SK-N-MC (cell line): ENCODE measurements at regions not wholly inside any gene's neighbourhood (a gene's known extent, or its start where the extent isn't known, plus 50 kb on each side); places are given as distances from the start of the nearest gene placed in this dataset.

ENCODE experiments used
- DNase-seq: peaks from one replicate; pipeline ENCODE4 v3.0.0-alpha.2; 2011; ENCODE audit warnings: low read depth, low spot score
- H3K27ac ChIP-seq: fragments of 200-600 bp; sonication (generic); 2 replicates; pipeline ENCODE4 v1.5.1; 2016; ENCODE audit warnings: mixed run types
- H3K36me3 ChIP-seq: fragments of 200-600 bp; sonication (generic); 2 replicates; pipeline ENCODE4 v1.6.1; 2017; ENCODE audit warnings: antibody characterized with exemption, low read length, mixed read lengths; ENCODE audit not compliant: insufficient read depth
- H3K4me3 ChIP-seq: fragments of 200-600 bp; sonication (generic); 2 replicates; pipeline ENCODE4 v1.5.1; 2016
- H3K9ac ChIP-seq: fragments of 200-600 bp; sonication (generic); 2 replicates; pipeline ENCODE4 v1.8.0; 2017; ENCODE audit warnings: mixed run types, mixed read lengths; ENCODE audit not compliant: insufficient read length
- H3K9me3 ChIP-seq: fragments of 200-600 bp; sonication (generic); 2 replicates; pipeline ENCODE4 v1.6.1; 2017; ENCODE audit warnings: low read depth, mild to moderate bottlenecking, antibody characterized with exemption, low read length, moderate library complexity, mixed read lengths
- EZH2 ChIP-seq: fragments of 200-600 bp; sonication (generic); IDR thresholded peaks from one replicate; pipeline ENCODE4 v1.6.1; 2017; ENCODE audit warnings: antibody characterized with exemption
- FOXP2 ChIP-seq: optimal IDR thresholded peaks from 2 replicates; pipeline ENCODE3; 2011; ENCODE audit warnings: mild to moderate bottlenecking, moderate library complexity; ENCODE audit not compliant: insufficient read depth; ENCODE audit errors: extremely low read length, control extremely low read depth
- POLR2AphosphoS5 ChIP-seq: IDR thresholded peaks from 2 replicates; pipeline ENCODE4 v1.6.1; 2012; ENCODE audit warnings: mild to moderate bottlenecking, low read depth, low read length, borderline replicate concordance

DNA sequence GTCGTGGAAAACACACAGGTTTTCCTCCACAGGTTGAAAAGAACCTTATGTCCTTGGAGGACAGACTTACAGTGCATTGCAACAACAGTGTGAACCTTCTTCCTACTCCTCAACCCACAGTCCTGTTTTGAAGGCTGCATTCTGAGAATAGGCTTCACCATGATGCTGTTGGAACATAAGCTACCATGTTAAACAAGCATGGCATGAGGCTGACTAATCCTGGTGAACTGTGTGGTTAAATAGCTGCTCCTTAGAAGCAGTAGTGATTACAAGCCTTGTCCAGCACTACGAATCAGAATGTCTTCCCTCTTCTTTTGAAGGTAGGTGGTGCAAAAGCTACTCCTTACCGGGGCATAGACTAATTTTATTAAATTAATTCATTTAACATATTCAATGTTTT is 368.5 kb upstream of the EPHA7 start:
- TF ChIP-seq EZH2 (no peak), FOXP2 (no peak), POLR2AphosphoS5 (no peak)
- DNase-seq: no peak
- H3K36me3 ChIP-seq: no peaks in the 10 kb centered on the region
- H3K9me3 ChIP-seq: no peaks in the 10 kb centered on the region
- no peak overlapping the region for H3K27ac ChIP-seq
- H3K9ac ChIP-seq: no peak overlapping the region
- no peak overlapping the region for H3K4me3 ChIP-seq

DNA sequence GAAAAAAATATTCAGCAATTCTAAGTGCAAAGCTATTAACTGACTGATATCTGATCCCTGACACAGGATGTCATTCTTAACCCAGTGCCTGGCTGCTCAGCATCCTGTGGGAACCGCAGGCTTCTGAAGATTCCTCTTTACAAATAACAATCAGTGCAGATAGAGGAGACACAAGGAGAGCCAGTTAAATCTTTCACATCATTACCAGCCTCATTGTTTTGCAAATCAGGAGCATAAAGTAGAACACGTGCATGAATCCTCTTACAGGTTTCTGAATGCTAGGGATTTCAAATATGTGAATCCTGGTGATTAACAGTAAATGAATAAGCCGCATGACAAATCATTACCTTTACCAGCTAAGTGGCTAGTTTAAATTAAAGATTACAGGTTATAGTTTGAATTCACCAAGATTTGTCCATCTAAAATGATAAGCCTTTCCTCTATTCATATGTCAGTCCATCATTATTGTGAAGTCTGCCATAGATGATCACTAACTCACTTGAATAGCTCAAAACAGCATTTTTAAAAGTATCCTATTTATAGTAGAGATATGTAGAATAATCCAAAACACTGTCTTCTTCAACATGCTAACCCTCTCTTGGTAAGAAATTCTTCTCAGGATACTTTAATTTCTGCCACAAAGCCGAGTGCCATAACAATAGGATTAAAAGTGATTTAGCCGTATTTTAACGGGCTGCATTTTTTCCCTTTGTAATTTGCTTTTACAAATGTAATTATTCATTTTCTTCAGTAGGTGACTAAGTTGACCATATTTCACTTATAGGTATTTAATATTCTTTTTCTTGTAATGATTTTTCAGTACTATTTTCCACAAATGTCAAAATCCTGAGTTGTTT is 367.3 kb upstream of the EPHA7 start:
- DNase-seq: no peak
- H3K9ac ChIP-seq: no peak overlapping the region
- H3K27ac ChIP-seq: no peak overlapping the region
- TF ChIP-seq POLR2AphosphoS5 (no peak), FOXP2 (no peak), EZH2 (no peak)
- H3K4me3 ChIP-seq: no peak overlapping the region
- no peaks in the 10 kb centered on the region for H3K9me3 ChIP-seq
- H3K36me3 ChIP-seq: no peaks in the 10 kb centered on the region

DNA sequence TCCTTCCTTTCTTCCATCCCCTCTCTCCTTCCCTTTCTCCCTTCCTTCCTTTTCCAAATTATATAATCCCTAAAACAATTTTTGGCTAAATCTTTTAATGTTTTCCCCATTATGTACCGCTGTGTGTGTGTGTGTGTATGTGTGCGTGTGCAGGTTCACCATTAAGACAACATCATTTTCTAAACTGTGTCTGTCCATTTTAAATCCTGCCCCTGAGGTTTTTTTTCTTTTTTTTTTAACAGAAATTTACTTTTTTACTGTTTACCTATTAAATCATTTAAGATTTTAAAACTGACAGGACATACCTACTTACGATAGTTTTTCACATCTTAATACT is 366.3 kb upstream of the EPHA7 start:
- no peak for TF ChIP-seq FOXP2
- no peak for TF ChIP-seq EZH2
- TF ChIP-seq POLR2AphosphoS5: no peak
- Histone ChIP-seq H3K9me3 (no peaks in the 10 kb centered on the region), H3K4me3 (no peak overlapping the region), H3K27ac (no peak overlapping the region), H3K36me3 (no peaks in the 10 kb centered on the region), H3K9ac (no peak overlapping the region)
- DNase-seq: no peak

DNA sequence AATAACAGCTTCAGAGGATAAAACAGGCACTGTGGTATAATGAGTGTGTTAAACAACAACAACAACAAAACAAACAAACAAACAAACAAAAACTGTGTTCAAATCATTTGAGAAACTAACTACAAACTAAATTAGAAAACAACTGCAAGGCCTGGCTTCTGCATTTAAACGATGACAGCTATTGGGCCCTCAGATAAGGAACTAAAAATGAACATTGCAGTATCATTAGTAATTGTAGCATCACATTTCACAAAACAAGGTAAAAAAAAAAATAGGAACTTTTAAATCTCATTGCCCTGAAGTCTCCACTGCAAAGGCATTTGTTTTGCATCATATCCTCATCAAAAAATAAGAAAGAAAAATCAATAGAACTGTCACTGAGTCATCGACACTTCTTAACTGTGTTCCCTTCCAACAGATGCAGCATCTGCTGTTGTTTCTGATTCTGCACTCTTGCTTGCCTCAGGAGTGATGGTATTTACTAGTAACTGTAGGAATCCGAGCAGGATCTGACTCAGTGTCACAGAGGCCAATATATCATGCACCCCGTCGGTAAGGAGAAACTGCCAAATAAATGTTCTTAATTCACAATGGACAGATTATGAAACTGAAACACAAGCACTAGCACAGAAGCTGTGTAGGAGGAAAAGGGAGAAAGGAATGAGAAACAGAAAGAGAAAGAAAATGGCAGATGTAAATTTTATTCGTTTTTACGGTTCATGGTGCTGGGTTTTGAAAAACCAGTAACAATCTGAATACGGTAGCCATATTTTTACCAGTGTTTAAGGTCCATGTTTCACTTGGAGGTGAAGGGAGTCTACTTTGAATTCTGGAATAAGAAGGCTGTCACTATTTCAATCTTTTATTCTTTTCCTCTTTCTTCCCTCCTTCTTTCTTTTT is 365.7 kb upstream of the EPHA7 start:
- TF ChIP-seq EZH2 (no peak), FOXP2 (no peak), POLR2AphosphoS5 (no peak)
- no peak overlapping the region for H3K9ac ChIP-seq

DNA sequence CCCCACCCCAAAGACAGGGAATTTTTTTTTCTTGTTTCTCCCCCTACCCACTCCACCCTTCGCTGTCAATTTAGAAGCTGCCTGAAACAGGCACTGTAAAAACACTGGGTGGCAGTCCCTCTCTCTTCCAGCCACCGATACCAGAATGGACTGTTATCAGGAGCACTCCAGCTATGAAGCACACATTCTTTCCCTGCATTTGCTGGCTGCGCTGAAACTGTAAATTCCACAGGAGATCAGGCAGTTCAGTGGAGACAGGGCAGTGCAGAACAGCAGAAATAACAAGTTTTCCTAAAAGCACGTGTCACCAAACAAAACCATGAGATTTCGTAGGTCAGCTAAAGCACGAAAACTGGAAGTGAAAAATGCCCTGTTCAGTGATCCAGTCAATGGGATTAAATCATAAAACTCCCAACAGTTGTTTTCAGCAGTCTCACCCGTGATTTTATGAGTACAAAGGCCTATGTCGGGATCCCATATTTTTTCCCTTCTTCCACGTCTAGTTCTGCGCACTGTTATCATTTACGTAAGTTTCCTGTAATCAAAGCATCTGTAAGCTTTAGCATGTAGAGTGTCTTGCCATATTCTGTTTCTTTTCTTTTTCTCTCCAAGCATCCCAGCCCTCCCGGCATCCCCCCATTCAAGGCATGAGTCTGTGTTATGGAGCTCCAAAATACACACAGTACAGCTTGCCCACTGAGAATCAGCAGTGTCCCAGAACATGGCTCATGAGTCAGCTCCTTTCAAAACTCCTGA is 359.9 kb upstream of the EPHA7 start:
- H3K9me3 ChIP-seq: no peaks in the 10 kb centered on the region
- no peak overlapping the region for H3K9ac ChIP-seq
- no peak overlapping the region for H3K27ac ChIP-seq
- TF ChIP-seq POLR2AphosphoS5 (no peak), FOXP2 (no peak), EZH2 (no peak)
- H3K4me3 ChIP-seq: no peak overlapping the region
- no peaks in the 10 kb centered on the region for H3K36me3 ChIP-seq
- no peak for DNase-seq

More for the DNA sequence above, 365.7 kb upstream of the EPHA7 start:
- H3K4me3 ChIP-seq: no peak overlapping the region
- H3K27ac ChIP-seq: no peak overlapping the region
- no peaks in the 10 kb centered on the region for H3K9me3 ChIP-seq
- no peaks in the 10 kb centered on the region for H3K36me3 ChIP-seq
- no peak for DNase-seq

DNA sequence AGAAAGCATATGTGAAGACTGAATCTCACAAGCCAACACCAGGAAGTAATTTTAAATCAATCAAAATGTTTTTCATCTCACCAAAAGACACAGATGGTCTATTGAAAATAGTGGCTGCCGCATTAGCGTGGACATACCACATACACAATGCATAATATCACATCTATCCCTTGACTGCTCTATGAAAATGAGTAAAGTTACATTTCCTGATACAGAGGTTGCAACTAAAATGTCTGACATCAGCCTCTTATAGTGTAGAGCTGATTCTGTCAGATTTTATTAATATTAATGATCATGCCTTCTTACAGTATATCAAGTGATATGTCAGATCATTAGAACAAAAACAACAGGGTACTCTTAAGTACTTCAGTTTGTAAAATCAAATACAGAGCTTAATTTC is 339.8 kb upstream of the EPHA7 start:
- DNase-seq: no peak
- H3K9me3 ChIP-seq: no peaks in the 10 kb centered on the region
- TF ChIP-seq EZH2 (no peak), POLR2AphosphoS5 (no peak), FOXP2 (no peak)
- H3K27ac ChIP-seq: no peak overlapping the region
- H3K36me3 ChIP-seq: no peaks in the 10 kb centered on the region
- no peak overlapping the region for H3K4me3 ChIP-seq
- H3K9ac ChIP-seq: no peak overlapping the region

DNA sequence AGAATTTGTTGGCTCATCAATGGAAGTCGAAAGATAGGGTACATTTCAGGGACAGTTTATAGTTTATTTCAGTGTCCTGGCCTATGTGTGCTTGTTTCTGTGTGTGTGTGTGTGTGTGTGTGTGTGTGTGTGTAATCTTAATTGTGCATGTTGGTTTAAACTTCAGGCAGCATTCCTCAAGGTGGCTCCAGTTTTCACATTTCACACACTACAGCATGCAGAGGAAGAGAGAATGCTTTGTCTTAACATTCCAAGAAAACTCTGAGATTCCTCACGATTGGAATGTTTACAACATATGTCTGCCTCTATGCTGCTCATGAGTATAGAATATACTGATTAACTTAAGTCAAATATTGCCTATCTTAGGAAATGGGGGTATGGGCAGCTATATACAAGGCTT is 332.6 kb upstream of the EPHA7 start:
- DNase-seq: no peak
- no peaks in the 10 kb centered on the region for H3K36me3 ChIP-seq
- no peak overlapping the region for H3K4me3 ChIP-seq
- H3K9ac ChIP-seq: no peak overlapping the region
- no peak overlapping the region for H3K27ac ChIP-seq
- H3K9me3 ChIP-seq: no peaks in the 10 kb centered on the region
- TF ChIP-seq EZH2 (no peak), FOXP2 (no peak), POLR2AphosphoS5 (no peak)

DNA sequence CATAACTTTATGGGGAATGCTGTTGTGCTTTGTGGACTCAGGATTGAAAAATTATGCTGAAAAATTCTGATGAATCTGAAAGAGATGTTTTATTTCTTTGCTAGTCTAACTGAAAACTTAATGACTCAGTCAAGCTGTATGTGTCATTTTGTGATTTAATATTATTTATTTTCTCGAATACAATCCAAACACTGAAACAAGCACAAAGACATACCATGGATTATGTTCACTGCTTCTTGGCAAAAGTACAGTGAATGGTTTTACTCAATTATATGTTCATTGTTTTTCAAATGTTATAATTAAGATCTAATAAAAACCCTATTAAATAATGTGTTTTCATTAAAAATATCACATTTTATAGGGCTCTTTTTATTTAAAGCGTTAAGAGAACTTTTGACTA is 330.6 kb upstream of the EPHA7 start:
- no peak for TF ChIP-seq FOXP2
- TF ChIP-seq EZH2: no peak
- no peak for TF ChIP-seq POLR2AphosphoS5
- H3K36me3 ChIP-seq: no peaks in the 10 kb centered on the region
- no peak overlapping the region for H3K9ac ChIP-seq
- no peaks in the 10 kb centered on the region for H3K9me3 ChIP-seq
- no peak overlapping the region for H3K27ac ChIP-seq
- DNase-seq: no peak
- H3K4me3 ChIP-seq: no peak overlapping the region
